Mesothelial cell of epicardium (in vitro differentiated cells): ENCODE measurements at regions not wholly inside any gene's neighbourhood (a gene's known extent, or its start where the extent isn't known, plus 50 kb on each side); places are given as distances from the start of the nearest gene placed in this dataset.

Experiments used
- DNase-seq, 2 experiments: peaks; one replicate each; pipeline ENCODE4 v3.0.0; 2021; ENCODE audit warnings: low spot score in 2 of 2; ENCODE audit not compliant: unreplicated experiment in 2 of 2
- H3K27ac Mint-ChIP-seq: 2 replicates; pipeline ENCODE4 v1.8.0; 2021; ENCODE audit warnings: mixed read lengths
- H3K27me3 Mint-ChIP-seq: 2 replicates; pipeline ENCODE4 v1.8.0; 2021; ENCODE audit warnings: low read depth, mixed read lengths
- H3K36me3 Mint-ChIP-seq: 2 replicates; pipeline ENCODE4 v1.8.0; 2021; ENCODE audit warnings: mixed read lengths
- H3K4me1 Mint-ChIP-seq: 2 replicates; pipeline ENCODE4 v1.8.0; 2021; ENCODE audit warnings: mixed read lengths
- H3K4me3 Mint-ChIP-seq: 2 replicates; pipeline ENCODE4 v1.8.0; 2021; ENCODE audit warnings: mild to moderate bottlenecking, moderate library complexity, mixed read lengths
- H3K9me3 Mint-ChIP-seq: 2 replicates; pipeline ENCODE4 v1.8.0; 2021; ENCODE audit warnings: mixed read lengths
- CTCF ChIP-seq: fragments of 200-600 bp; sonication (generic); IDR thresholded peaks from one replicate; pipeline ENCODE4 v1.5.0; 2021; ENCODE audit warnings: antibody characterized with exemption; ENCODE audit not compliant: unreplicated experiment

DNA sequence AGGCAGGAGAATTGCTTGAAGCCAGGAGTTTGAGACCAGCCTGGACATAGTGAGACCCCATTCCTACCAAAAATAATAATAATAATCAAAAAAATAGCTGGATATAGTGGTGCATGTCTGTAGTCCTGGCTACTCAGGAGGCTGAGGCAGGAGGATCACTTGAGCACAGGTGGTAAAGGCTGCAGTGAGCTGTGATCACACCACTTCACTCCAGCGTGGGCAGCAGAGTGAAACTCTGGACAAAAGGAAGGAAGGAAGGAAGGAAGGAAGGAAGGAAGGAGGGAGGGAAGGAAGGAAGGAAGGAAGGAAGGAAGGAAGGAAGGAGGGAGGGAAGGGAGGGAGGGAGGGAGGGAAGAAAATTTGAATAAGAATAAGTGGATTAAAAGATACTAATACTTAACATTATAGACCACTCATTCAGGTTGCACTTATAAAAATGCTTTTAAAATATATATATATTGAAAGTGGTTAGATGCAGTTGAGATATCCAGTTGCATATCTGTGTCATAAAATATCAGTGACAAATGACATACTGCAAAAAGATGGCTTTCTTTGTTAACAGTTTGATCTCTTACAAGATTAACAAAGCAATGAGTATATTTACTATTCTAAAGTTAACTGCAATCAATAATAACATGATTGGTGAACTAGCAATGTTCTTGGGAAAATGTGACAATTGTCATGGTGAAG lies 702.4 kb downstream of the CPS1 start:
- Mint-ChIP-seq H3K9me3 (peaks cover 21% of the 10 kb centered on the region), H3K27ac (no peak overlapping the region)

GRCh38 chr2:211259831-211260476 lies 703.6 kb downstream of the CPS1 start:
- H3K4me3 Mint-ChIP-seq: no peak overlapping the region
- H3K27me3 Mint-ChIP-seq: peaks cover 6% of the 10 kb centered on the region
- no peak for DNase-seq
- H3K4me1 Mint-ChIP-seq: peaks cover 5% of the 10 kb centered on the region
- no peaks in the 10 kb centered on the region for H3K36me3 Mint-ChIP-seq
- no peak overlapping the region for H3K27ac Mint-ChIP-seq
- TF ChIP-seq CTCF: no peak
- peaks cover 15% of the 10 kb centered on the region for H3K9me3 Mint-ChIP-seq

More for the DNA sequence above, 702.4 kb downstream of the CPS1 start:
- peaks cover 5% of the 10 kb centered on the region for H3K4me1 Mint-ChIP-seq
- peaks cover 6% of the 10 kb centered on the region for H3K27me3 Mint-ChIP-seq
- no peaks in the 10 kb centered on the region for H3K36me3 Mint-ChIP-seq
- no peak for DNase-seq
- no peak overlapping the region for H3K4me3 Mint-ChIP-seq
- TF ChIP-seq CTCF: no peak

- Mint-ChIP-seq H3K36me3 (no peaks in the 10 kb centered on the region), H3K27ac (no peak overlapping the region), H3K27me3 (no peaks in the 10 kb centered on the region), H3K4me3 (no peak overlapping the region), H3K9me3 (peaks cover 8% of the 10 kb centered on the region), H3K4me1 (no peaks in the 10 kb centered on the region)
- no peak for TF ChIP-seq CTCF
- no peak for DNase-seq
These were observed 713.9 kb downstream of the CPS1 start for GRCh38 chr2:211270257-211270656.

DNA sequence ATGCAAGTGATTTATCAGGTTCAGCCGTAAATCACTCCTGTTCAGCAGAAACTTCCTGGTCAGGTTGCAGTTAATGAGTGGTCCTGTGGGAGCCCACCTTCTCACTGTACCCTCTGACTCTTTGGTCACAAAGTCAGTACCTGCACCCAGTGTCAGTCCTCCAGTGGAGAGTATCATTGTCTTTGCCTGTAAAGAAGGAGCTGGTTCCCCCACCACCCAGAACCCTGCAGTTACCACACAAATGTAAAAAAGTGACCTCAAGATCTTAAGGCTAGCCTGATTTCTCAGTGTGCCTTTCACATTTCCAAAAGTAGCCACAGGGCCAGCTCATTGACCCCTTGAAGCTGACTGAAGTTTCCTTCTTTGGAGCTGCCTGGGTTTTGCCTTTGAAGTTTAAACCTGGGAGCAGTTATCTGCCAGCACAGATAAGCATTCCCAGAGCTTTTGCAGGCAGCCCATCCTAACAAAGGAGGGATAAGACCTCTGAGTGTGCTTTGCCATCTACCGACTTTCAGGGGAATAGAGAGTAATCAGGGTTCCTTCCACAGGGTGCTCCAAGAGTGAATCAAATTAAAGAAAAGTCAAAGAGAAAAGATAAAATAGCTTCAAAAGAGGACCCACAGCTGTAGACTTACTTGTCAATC lies 725.2 kb downstream of the CPS1 start:
- Mint-ChIP-seq H3K9me3 (no peaks in the 10 kb centered on the region), H3K4me1 (peaks cover 11% of the 10 kb centered on the region), H3K4me3 (no peak overlapping the region), H3K27me3 (no peaks in the 10 kb centered on the region), H3K36me3 (no peaks in the 10 kb centered on the region), H3K27ac (no peak overlapping the region)
- TF ChIP-seq CTCF: no peak
- DNase-seq: no peak

DNA sequence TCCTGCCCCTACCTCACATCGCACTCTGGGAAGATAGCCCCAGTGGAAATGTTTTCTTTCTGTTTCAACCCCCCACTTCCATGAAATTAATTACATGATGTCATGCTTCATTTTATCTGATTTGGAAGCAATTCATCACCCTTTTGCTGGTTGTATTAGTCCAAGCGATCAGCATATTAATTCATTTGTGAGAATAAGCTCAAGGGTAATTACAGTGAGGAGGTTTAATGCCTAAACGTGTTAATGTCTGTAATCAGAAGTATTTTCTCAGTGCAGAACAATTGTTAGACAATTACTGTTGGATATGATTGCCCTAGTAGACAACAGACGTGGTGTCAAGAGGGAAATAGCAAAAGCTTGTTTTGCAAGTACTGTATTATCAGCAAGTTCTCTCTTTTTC lies 746.3 kb downstream of the CPS1 start:
- H3K4me1 Mint-ChIP-seq: no peaks in the 10 kb centered on the region
- no peak for DNase-seq
- no peaks in the 10 kb centered on the region for H3K36me3 Mint-ChIP-seq
- no peak overlapping the region for H3K27ac Mint-ChIP-seq
- H3K4me3 Mint-ChIP-seq: no peak overlapping the region
- no peaks in the 10 kb centered on the region for H3K27me3 Mint-ChIP-seq
- TF ChIP-seq CTCF: no peak
- peaks cover 14% of the 10 kb centered on the region for H3K9me3 Mint-ChIP-seq
